SU-DHL-6 (cell line): ENCODE measurements at regions not wholly inside any gene's neighbourhood (a gene's known extent, or its start where the extent isn't known, plus 50 kb on each side); places are given as distances from the start of the nearest gene placed in this dataset.

Experiments used
- EZH2phosphoT487 ChIP-seq: fragments of 200-600 bp; sonication (generic), shearing (Covaris generic); conservative IDR thresholded peaks from 2 replicates; pipeline ENCODE4 v1.6.1; 2018; ENCODE audit warnings: mild to moderate bottlenecking, antibody characterized with exemption, low read length, moderate library complexity, mixed read lengths
- TF ChIP-seq, protein P1 (sequence below): fragments of 200-600 bp; sonication (generic); IDR thresholded peaks from one replicate; pipeline ENCODE4 v1.5.1; 2017; ENCODE audit warnings: antibody characterized with exemption, mild to moderate bottlenecking, low read length, moderate library complexity; ENCODE audit not compliant: insufficient read depth, poor library complexity, severe bottlenecking

GRCh38 chr2:215529271-215529670, 93.4 kb upstream of the FN1 start:
- TF ChIP-seq, protein P1, sequence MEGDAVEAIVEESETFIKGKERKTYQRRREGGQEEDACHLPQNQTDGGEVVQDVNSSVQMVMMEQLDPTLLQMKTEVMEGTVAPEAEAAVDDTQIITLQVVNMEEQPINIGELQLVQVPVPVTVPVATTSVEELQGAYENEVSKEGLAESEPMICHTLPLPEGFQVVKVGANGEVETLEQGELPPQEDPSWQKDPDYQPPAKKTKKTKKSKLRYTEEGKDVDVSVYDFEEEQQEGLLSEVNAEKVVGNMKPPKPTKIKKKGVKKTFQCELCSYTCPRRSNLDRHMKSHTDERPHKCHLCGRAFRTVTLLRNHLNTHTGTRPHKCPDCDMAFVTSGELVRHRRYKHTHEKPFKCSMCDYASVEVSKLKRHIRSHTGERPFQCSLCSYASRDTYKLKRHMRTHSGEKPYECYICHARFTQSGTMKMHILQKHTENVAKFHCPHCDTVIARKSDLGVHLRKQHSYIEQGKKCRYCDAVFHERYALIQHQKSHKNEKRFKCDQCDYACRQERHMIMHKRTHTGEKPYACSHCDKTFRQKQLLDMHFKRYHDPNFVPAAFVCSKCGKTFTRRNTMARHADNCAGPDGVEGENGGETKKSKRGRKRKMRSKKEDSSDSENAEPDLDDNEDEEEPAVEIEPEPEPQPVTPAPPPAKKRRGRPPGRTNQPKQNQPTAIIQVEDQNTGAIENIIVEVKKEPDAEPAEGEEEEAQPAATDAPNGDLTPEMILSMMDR: no peak
- no peak for TF ChIP-seq EZH2phosphoT487
